Parathyroid adenoma (tissue), 2 donors: ENCODE measurements at regions not wholly inside any gene's neighbourhood (a gene's known extent, or its start where the extent isn't known, plus 50 kb on each side); places are given as distances from the start of the nearest gene placed in this dataset.
"Not testable (repeated sequence)": the region's sequence is repeated elsewhere in the genome, so short reads cannot be mapped to it uniquely, and the experiment has no call there.

Source experiments
- H2AFZ ChIP-seq: fragments of 300-600 bp; sonication (generic); one replicate; pipeline ENCODE4 v1.7.0; 2017; ENCODE audit warnings: antibody characterized with exemption, mild to moderate bottlenecking
- H3K27ac ChIP-seq: fragments of 300-600 bp; sonication (generic); one replicate; pipeline ENCODE4 v1.7.0; 2017
- H3K27me3 ChIP-seq: fragments of 300-600 bp; sonication (generic); one replicate; pipeline ENCODE4 v1.7.0; 2017; ENCODE audit warnings: low read length; ENCODE audit not compliant: control insufficient read depth, insufficient read depth
- H3K36me3 ChIP-seq: fragments of 300-600 bp; sonication (generic); one replicate; pipeline ENCODE4 v1.7.0; 2017; ENCODE audit warnings: low read length; ENCODE audit not compliant: control insufficient read depth, insufficient read depth
- H3K4me1 ChIP-seq: fragments of 300-600 bp; sonication (generic); one replicate; pipeline ENCODE4 v1.7.0; 2017; ENCODE audit warnings: control low read depth
- H3K4me2 ChIP-seq: fragments of 300-600 bp; sonication (generic); one replicate; pipeline ENCODE4 v1.7.0; 2017; ENCODE audit warnings: low read length
- H3K4me3 ChIP-seq: fragments of 300-600 bp; sonication (generic); one replicate; pipeline ENCODE4 v1.7.0; 2017; ENCODE audit warnings: low read depth, low read length
- H3K79me2 ChIP-seq: fragments of 300-600 bp; sonication (generic); one replicate; pipeline ENCODE4 v1.7.0; 2017; ENCODE audit warnings: control low read depth
- H3K9ac ChIP-seq: fragments of 300-600 bp; sonication (generic); one replicate; pipeline ENCODE4 v1.7.0; 2017; ENCODE audit warnings: mild to moderate bottlenecking
- H3K9me3 ChIP-seq: fragments of 300-600 bp; sonication (generic); one replicate; pipeline ENCODE4 v1.7.0; 2017; ENCODE audit warnings: low read length; ENCODE audit not compliant: control insufficient read depth
- TF ChIP-seq, protein P1 (sequence below): fragments of 300-600 bp; sonication (generic); IDR thresholded peaks from one replicate; pipeline ENCODE4 v1.7.0; 2017; ENCODE audit warnings: antibody characterized with exemption, mild to moderate bottlenecking
- donor health status: primary hyperparathyroidism.

DNA sequence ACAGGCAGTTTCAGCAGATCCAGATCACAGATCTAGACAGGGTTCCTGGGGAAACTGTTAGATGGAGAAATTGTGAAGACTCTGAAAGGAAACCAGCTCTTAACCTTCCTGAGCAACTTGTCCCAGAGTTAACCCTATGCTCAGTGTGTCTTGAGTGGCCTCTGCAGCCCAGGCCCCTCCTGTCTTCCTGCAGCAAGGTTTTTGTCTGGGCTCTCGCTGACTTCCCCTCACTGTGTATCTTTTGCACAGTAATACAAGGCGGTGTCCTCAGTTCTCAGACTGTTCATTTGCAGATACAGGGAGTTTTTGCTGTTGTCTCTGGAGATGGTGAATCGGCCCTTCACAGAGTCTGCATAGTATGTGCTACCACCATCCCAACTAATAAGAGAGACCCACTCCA is 943.6 kb downstream of the TMEM121 start:
- not testable (repeated sequence) for H3K27ac ChIP-seq, H3K36me3 ChIP-seq, H3K9me3 ChIP-seq, H2AFZ ChIP-seq, H3K4me3 ChIP-seq, H3K27me3 ChIP-seq, H3K9ac ChIP-seq, H3K79me2 ChIP-seq, H3K4me2 ChIP-seq, H3K4me1 ChIP-seq

DNA sequence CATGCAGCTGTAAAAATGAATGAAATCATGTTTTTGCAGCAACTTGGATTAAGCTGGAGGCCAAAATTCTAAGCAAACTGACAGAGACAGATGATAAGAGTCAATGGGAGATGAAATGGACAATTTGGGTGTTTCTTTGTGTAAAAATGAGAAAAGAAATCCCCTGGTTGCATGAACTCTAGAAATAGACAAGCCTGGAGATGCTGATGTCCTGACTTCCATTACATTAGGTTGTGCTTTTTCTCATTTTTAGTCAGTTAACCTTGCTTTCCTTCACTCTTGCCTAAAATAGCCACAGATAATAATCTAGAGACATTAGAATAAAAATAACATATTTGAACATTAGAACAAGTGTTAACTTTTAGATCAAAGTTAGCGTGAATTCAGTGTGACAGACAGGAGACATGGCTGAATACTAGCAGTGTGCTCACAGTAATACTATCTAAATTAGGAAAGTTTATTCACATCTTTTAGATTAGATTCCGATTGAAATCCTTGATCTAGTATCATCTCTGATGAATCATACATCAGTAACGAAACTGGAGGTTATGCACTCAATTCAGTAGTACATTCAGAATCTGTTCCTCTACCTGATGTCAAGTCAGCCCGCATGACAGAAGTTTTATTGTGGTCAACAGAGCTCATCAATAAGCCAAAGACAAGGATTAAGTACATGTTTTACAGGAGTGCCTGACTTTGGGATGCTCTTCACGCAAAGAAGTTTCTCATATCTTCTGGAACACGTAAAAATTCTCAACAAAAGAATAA is 948.1 kb downstream of the TMEM121 start:
- not testable (repeated sequence) for H3K4me1 ChIP-seq, H3K4me2 ChIP-seq, H3K27me3 ChIP-seq, H3K79me2 ChIP-seq, H3K9ac ChIP-seq, H3K36me3 ChIP-seq, H3K4me3 ChIP-seq, H3K9me3 ChIP-seq, H3K27ac ChIP-seq, H2AFZ ChIP-seq

DNA sequence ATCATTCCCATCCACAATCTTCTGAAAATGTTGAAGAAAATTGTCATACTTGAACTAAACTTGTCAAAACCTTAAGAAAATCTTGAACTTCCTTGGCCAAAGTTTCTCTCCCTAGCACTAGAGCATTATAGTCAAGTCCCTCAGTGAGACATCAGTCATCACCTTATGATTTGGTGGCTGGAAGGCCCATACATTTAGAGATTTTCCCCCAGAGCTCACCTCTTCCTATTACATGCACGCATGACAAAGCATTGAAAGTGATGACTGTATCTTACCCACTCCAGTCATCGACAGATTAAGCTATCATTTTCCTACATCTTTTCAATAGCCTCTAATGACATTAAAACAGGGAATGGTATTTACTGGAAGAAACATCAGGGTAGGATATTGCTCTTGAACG is 948.8 kb downstream of the TMEM121 start:
- H3K9me3 ChIP-seq, H3K4me3 ChIP-seq, H2AFZ ChIP-seq, H3K27ac ChIP-seq, H3K36me3 ChIP-seq, H3K27me3 ChIP-seq, H3K9ac ChIP-seq, H3K4me2 ChIP-seq, H3K79me2 ChIP-seq, H3K4me1 ChIP-seq: not testable (repeated sequence)

- not testable (repeated sequence) for H3K4me2 ChIP-seq, H3K9me3 ChIP-seq, H3K27ac ChIP-seq
These were observed 951.2 kb downstream of the TMEM121 start for GRCh38 chr14:106477600-106477999.

GRCh38 chr14:106480287-106480686 is 953.9 kb downstream of the TMEM121 start:
- not testable (repeated sequence) for H3K4me2 ChIP-seq, H3K9ac ChIP-seq, H2AFZ ChIP-seq, H3K36me3 ChIP-seq, H3K4me1 ChIP-seq, H3K27ac ChIP-seq, H3K27me3 ChIP-seq, H3K79me2 ChIP-seq, H3K4me3 ChIP-seq, H3K9me3 ChIP-seq

More at GRCh38 chr14:106477600-106477999, 951.2 kb downstream of the TMEM121 start:
- not testable (repeated sequence) for H3K9ac ChIP-seq, H3K4me1 ChIP-seq, H3K4me3 ChIP-seq, H3K27me3 ChIP-seq, H3K79me2 ChIP-seq, H3K36me3 ChIP-seq, H2AFZ ChIP-seq

DNA sequence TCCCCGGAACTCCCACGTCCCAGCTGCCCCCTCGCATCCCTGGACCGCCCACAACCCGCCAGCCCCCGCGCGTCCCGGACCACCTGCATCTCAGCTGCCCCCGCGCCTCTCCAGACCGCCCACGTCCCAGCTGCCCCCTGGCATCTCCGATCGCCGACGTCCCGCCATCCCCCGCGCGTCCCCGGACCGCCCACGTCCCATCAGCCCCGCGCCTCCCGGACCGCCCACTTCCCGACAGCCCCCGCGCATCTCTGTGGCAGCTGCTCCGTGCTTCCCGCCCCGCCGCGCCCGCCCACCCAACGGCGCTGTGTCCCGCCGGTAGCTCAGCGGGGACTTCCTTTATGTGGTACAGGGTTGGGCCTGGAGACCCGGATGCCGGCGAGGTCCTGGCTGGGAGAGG is 955.8 kb downstream of the TMEM121 start:
- not testable (repeated sequence) for H3K9ac ChIP-seq, H3K79me2 ChIP-seq, H3K27ac ChIP-seq, H3K36me3 ChIP-seq, H3K4me1 ChIP-seq, H3K4me2 ChIP-seq, H3K9me3 ChIP-seq, H2AFZ ChIP-seq, H3K4me3 ChIP-seq, H3K27me3 ChIP-seq

DNA sequence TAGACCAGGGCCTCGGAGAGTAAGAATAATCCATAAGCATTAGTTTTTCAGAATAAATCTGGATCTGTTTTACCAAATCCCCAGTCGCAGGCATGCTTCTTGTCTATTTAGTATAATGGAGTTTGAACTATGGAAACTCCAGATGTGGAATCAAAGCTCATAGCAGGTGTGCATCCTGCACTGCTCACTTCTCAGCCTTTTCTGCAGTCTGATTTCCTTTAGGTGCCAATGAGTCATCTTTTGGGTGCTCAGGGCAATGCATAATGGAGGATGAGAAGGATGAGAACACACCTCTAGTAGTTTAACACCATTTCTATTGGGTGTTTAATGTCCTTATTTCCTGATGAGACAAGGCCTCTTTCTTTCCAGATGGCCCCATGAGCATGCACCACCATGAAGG is 961.2 kb downstream of the TMEM121 start:
- H3K9ac ChIP-seq: no peak overlapping the region
- no peaks in the 10 kb centered on the region for H3K27me3 ChIP-seq
- no peaks in the 10 kb centered on the region for H3K9me3 ChIP-seq
- H3K4me3 ChIP-seq: no peak overlapping the region
- no peaks in the 10 kb centered on the region for H3K4me1 ChIP-seq
- no peaks in the 10 kb centered on the region for H3K36me3 ChIP-seq
- no peak overlapping the region for H3K27ac ChIP-seq
- no peaks in the 10 kb centered on the region for H3K79me2 ChIP-seq
- no peak overlapping the region for H2AFZ ChIP-seq
- H3K4me2 ChIP-seq: no peak overlapping the region
- TF ChIP-seq, protein P1, sequence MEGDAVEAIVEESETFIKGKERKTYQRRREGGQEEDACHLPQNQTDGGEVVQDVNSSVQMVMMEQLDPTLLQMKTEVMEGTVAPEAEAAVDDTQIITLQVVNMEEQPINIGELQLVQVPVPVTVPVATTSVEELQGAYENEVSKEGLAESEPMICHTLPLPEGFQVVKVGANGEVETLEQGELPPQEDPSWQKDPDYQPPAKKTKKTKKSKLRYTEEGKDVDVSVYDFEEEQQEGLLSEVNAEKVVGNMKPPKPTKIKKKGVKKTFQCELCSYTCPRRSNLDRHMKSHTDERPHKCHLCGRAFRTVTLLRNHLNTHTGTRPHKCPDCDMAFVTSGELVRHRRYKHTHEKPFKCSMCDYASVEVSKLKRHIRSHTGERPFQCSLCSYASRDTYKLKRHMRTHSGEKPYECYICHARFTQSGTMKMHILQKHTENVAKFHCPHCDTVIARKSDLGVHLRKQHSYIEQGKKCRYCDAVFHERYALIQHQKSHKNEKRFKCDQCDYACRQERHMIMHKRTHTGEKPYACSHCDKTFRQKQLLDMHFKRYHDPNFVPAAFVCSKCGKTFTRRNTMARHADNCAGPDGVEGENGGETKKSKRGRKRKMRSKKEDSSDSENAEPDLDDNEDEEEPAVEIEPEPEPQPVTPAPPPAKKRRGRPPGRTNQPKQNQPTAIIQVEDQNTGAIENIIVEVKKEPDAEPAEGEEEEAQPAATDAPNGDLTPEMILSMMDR: no peak
